ENCODE measurements at regions not wholly inside any gene's neighbourhood (a gene's known extent, or its start where the extent isn't known, plus 50 kb on each side); places are given as distances from the start of the nearest gene placed in this dataset.
"Not testable (repeated sequence)": the region's sequence is repeated elsewhere in the genome, so short reads cannot be mapped to it uniquely, and the experiment has no call there.

GRCh38 chr4:116101321-116101720 is 984.1 kb downstream of the TRAM1L1 start:
- Histone ChIP-seq H3K4me3 (no peak overlapping the region), H3K36me3 (no peaks in the 10 kb centered on the region), H3K27me3 (no peaks in the 10 kb centered on the region), H3K27ac (no peak overlapping the region), H3K4me1 (no peaks in the 10 kb centered on the region), H3K9me3 (no peaks in the 10 kb centered on the region)
- no peak for DNase-seq (ENCODE audit: extremely low spot score in 2 of 2)
- TF ChIP-seq CTCF (IDR thresholded peaks at IDR 0.05) = no peak
- intact Hi-C loops (cut with DNase I) = no loop called here

GRCh38 chr4:116099596-116099995 is 985.8 kb downstream of the TRAM1L1 start:
- TF ChIP-seq POLR2AphosphoS5 (IDR thresholded peaks at IDR 0.05; ENCODE audit: insufficient read depth in 1 of 2, low read depth in 1 of 2) (no peak), CTCF (IDR thresholded peaks at IDR 0.05) (no peak), POLR2A (IDR thresholded peaks at IDR 0.05) (no peak)
- Histone ChIP-seq H3K36me3 (no peaks in the 10 kb centered on the region), H3K4me1 (no peaks in the 10 kb centered on the region), H3K9me3 (no peaks in the 10 kb centered on the region), H3K4me3 (no peak overlapping the region), H3K27me3 (no peaks in the 10 kb centered on the region), H3K27ac (no peak overlapping the region)
- intact Hi-C loops (cut with DNase I) = no loop called here
- DNase-seq (ENCODE audit: extremely low spot score in 2 of 2) = no peak

- intact Hi-C loops (cut with DNase I); H3K36me3 ChIP-seq; H3K27me3 ChIP-seq; H3K4me1 ChIP-seq; H3K4me3 ChIP-seq; H3K27ac ChIP-seq; DNase-seq (ENCODE audit: extremely low spot score in 2 of 2); H3K9me3 ChIP-seq: not testable (repeated sequence)
Observed at GRCh38 chr4:116097353-116097752, 983.9 kb upstream of the NDST4 start.

GRCh38 chr4:116092961-116093360 is 979.5 kb upstream of the NDST4 start:
- DNase-seq (ENCODE audit: extremely low spot score in 2 of 2) = no peak
- no peaks in the 10 kb centered on the region for H3K9me3 ChIP-seq
- intact Hi-C loops (cut with DNase I) = no loop called here
- no peak for TF ChIP-seq CTCF (IDR thresholded peaks at IDR 0.05)
- no peak for TF ChIP-seq POLR2AphosphoS5 (IDR thresholded peaks at IDR 0.05; ENCODE audit: insufficient read depth in 1 of 2, low read depth in 1 of 2)
- no peak for TF ChIP-seq POLR2A (IDR thresholded peaks at IDR 0.05)
- H3K4me1 ChIP-seq = no peaks in the 10 kb centered on the region
- H3K4me3 ChIP-seq = no peak overlapping the region
- H3K27ac ChIP-seq = no peak overlapping the region
- H3K36me3 ChIP-seq = no peaks in the 10 kb centered on the region
- H3K27me3 ChIP-seq = no peaks in the 10 kb centered on the region

- H3K36me3 ChIP-seq = no peaks in the 10 kb centered on the region
- DNase-seq (ENCODE audit: extremely low spot score in 2 of 2) = no peak
- H3K4me3 ChIP-seq = no peak overlapping the region
- no peaks in the 10 kb centered on the region for H3K27me3 ChIP-seq
- no peaks in the 10 kb centered on the region for H3K4me1 ChIP-seq
- intact Hi-C loops (cut with DNase I) = no loop called here
- no peak for TF ChIP-seq POLR2A (IDR thresholded peaks at IDR 0.05)
- no peak for TF ChIP-seq POLR2AphosphoS5 (IDR thresholded peaks at IDR 0.05; ENCODE audit: insufficient read depth in 1 of 2, low read depth in 1 of 2)
- TF ChIP-seq CTCF (IDR thresholded peaks at IDR 0.05) = no peak
- H3K27ac ChIP-seq = no peak overlapping the region
- no peaks in the 10 kb centered on the region for H3K9me3 ChIP-seq
Observed at GRCh38 chr4:116088771-116089170, 975.4 kb upstream of the NDST4 start.

- no peak overlapping the region for H3K4me3 ChIP-seq
- H3K4me1 ChIP-seq = no peaks in the 10 kb centered on the region
- H3K9me3 ChIP-seq = no peaks in the 10 kb centered on the region
- no peaks in the 10 kb centered on the region for H3K36me3 ChIP-seq
- H3K27me3 ChIP-seq = no peaks in the 10 kb centered on the region
- intact Hi-C loops (cut with DNase I) = no loop called here
- no peak overlapping the region for H3K27ac ChIP-seq
- no peak for TF ChIP-seq POLR2A (IDR thresholded peaks at IDR 0.05)
- TF ChIP-seq POLR2AphosphoS5 (IDR thresholded peaks at IDR 0.05; ENCODE audit: insufficient read depth in 1 of 2, low read depth in 1 of 2) = no peak
- no peak for TF ChIP-seq CTCF (IDR thresholded peaks at IDR 0.05)
- no peak for DNase-seq (ENCODE audit: extremely low spot score in 2 of 2)
Observed at GRCh38 chr4:116082808-116083366, 969.5 kb upstream of the NDST4 start.

All from vagina (tissue), 2 donors.